OCI-LY7 (cell line): ENCODE measurements at regions not wholly inside any gene's neighbourhood (a gene's known extent, or its start where the extent isn't known, plus 50 kb on each side); places are given as distances from the start of the nearest gene placed in this dataset.

Experiments
- BruUV-seq: library from RNA; stranded (reverse); fragments of 400-500 nt; replicated peaks from 2 replicates; lab custom pipeline; 2021; lab: Mats Ljungman, UMichigan
- CTCF ChIA-PET: fragments of 300-600 bp; sonication (Branson Sonifier 250); formaldehyde crosslinking; loops from one replicate; lab custom pipeline; 2022; ENCODE audit warnings: antibody characterized with exemption; ENCODE audit not compliant: unreplicated experiment; lab: Charles Lee
- POLR2A ChIA-PET: fragments of 300-600 bp; sonication (Branson Sonifier 250); formaldehyde crosslinking; loops from one replicate; lab custom pipeline; 2022; ENCODE audit warnings: antibody characterized with exemption; lab: Charles Lee
- DNase-seq: peaks from one replicate; pipeline ENCODE4 v3.0.0-alpha.2; 2015; ENCODE audit warnings: low spot score
- H2AFZ ChIP-seq: fragments of 200-600 bp; sonication (generic), shearing (Covaris generic); 2 replicates; pipeline ENCODE4 v1.6.1; 2014; ENCODE audit warnings: mild to moderate bottlenecking, antibody characterized with exemption, low read length, moderate library complexity
- H3K27ac ChIP-seq: fragments of 200-600 bp; sonication (generic); 2 replicates; pipeline ENCODE4 v1.5.1; 2014; ENCODE audit warnings: mixed run types, low read depth, mild to moderate bottlenecking, moderate library complexity, low read length, inconsistent platforms; ENCODE audit not compliant: poor library complexity, severe bottlenecking
- H3K36me3 ChIP-seq: fragments of 200-600 bp; sonication (generic); 2 replicates; pipeline ENCODE4 v1.6.1; 2014; ENCODE audit warnings: mild to moderate bottlenecking, antibody characterized with exemption, low read length, moderate library complexity, mixed read lengths; ENCODE audit not compliant: insufficient read depth
- H3K4me1 ChIP-seq: fragments of 200-600 bp; sonication (generic); 2 replicates; pipeline ENCODE4 v1.5.1; 2014; ENCODE audit warnings: mild to moderate bottlenecking, low read length; ENCODE audit not compliant: insufficient read depth, poor library complexity, severe bottlenecking
- H3K4me2 ChIP-seq: fragments of 200-600 bp; sonication (generic); 2 replicates; pipeline ENCODE4 v1.6.1; 2014; ENCODE audit warnings: mild to moderate bottlenecking, low read length
- H3K4me3 ChIP-seq: fragments of 200-600 bp; sonication (generic); 2 replicates; pipeline ENCODE4 v1.5.1; 2014; ENCODE audit warnings: mild to moderate bottlenecking, low read depth, low read length; ENCODE audit not compliant: poor library complexity, severe bottlenecking
- H3K79me2 ChIP-seq: fragments of 200-600 bp; sonication (generic); 2 replicates; pipeline ENCODE4 v1.6.1; 2016; ENCODE audit warnings: low read depth, mild to moderate bottlenecking, low read length, moderate library complexity, mixed read lengths; ENCODE audit not compliant: insufficient read depth
- H3K9me2 ChIP-seq: fragments of 200-600 bp; sonication (generic); 2 replicates; pipeline ENCODE4 v1.6.1; 2016; ENCODE audit warnings: mild to moderate bottlenecking, low read length, mixed read lengths; ENCODE audit not compliant: insufficient read depth
- H3K9me3 ChIP-seq: fragments of 200-600 bp; sonication (generic); 2 replicates; pipeline ENCODE4 v1.6.1; 2014; ENCODE audit warnings: mild to moderate bottlenecking, mixed run types, low read length, mixed read lengths
- H4K20me1 ChIP-seq: fragments of 200-600 bp; sonication (generic); 2 replicates; pipeline ENCODE4 v1.6.1; 2014; ENCODE audit warnings: mild to moderate bottlenecking, antibody characterized with exemption, low read length, moderate library complexity, mixed read lengths; ENCODE audit not compliant: insufficient read depth
- EZH2phosphoT487 ChIP-seq: fragments of 200-600 bp; sonication (generic); IDR thresholded peaks from 2 replicates; pipeline ENCODE4 v1.6.1; 2018; ENCODE audit warnings: low read depth, borderline replicate concordance, mild to moderate bottlenecking, mixed run types, antibody characterized with exemption, low read length, moderate library complexity, mixed read lengths
- intact Hi-C: fragments of 100-400 bp; cut with micrococcal nuclease; formaldehyde crosslinking; loops from one replicate; pipeline ENCODE4 v1.10.0; 2022; ENCODE audit not compliant: unreplicated experiment
- TF ChIP-seq, protein P1 (sequence below): fragments of 200-600 bp; sonication (generic); conservative IDR thresholded peaks from 2 replicates; pipeline ENCODE4 v1.5.1; 2014; ENCODE audit warnings: mild to moderate bottlenecking, antibody characterized with exemption, low read length, moderate library complexity, mixed read lengths

DNA sequence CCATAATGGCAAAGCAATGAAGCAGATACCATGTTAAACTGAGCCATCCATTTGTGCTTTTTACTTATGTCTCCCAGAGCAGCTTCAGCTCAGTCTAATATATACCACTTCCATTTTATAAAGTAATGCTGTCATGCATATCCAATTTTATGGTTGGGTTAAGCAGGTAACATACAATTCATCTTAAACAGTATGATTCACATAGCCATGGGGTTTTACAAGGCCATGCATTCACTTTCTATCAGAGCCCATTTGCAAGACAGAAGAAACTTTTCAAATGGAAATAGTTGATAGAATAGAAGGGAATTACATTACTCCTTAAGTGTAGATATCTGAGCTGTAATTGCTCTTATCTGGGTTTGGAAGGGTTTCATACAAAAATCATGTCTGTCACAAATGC lies 580.5 kb upstream of the CXADR start:
- H3K4me2 ChIP-seq = no peak overlapping the region
- no peaks in the 10 kb centered on the region for H3K4me1 ChIP-seq
- no peak overlapping the region for H2AFZ ChIP-seq
- DNase-seq = no peak
- H4K20me1 ChIP-seq = no peaks in the 10 kb centered on the region
- H3K4me3 ChIP-seq = no peak overlapping the region
- H3K36me3 ChIP-seq = no peaks in the 10 kb centered on the region
- TF ChIP-seq, protein P1, sequence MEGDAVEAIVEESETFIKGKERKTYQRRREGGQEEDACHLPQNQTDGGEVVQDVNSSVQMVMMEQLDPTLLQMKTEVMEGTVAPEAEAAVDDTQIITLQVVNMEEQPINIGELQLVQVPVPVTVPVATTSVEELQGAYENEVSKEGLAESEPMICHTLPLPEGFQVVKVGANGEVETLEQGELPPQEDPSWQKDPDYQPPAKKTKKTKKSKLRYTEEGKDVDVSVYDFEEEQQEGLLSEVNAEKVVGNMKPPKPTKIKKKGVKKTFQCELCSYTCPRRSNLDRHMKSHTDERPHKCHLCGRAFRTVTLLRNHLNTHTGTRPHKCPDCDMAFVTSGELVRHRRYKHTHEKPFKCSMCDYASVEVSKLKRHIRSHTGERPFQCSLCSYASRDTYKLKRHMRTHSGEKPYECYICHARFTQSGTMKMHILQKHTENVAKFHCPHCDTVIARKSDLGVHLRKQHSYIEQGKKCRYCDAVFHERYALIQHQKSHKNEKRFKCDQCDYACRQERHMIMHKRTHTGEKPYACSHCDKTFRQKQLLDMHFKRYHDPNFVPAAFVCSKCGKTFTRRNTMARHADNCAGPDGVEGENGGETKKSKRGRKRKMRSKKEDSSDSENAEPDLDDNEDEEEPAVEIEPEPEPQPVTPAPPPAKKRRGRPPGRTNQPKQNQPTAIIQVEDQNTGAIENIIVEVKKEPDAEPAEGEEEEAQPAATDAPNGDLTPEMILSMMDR = no peak
- H3K9me3 ChIP-seq = no peaks in the 10 kb centered on the region
- no peaks in the 10 kb centered on the region for H3K79me2 ChIP-seq
- no peak overlapping the region for H3K27ac ChIP-seq
- ChIA-PET POLR2A (interaction anchor here (0.5 to 0.9 kb wide), 4 partner anchors 44 to 778 kb away, joined by 3 to 5 read pairs (median 4); no protein-coding TSS in a partner anchor), CTCF (no interaction called here)
- intact Hi-C loops = no loop called here
- BruUV-seq = no TSS peak
- no peaks in the 10 kb centered on the region for H3K9me2 ChIP-seq

DNA sequence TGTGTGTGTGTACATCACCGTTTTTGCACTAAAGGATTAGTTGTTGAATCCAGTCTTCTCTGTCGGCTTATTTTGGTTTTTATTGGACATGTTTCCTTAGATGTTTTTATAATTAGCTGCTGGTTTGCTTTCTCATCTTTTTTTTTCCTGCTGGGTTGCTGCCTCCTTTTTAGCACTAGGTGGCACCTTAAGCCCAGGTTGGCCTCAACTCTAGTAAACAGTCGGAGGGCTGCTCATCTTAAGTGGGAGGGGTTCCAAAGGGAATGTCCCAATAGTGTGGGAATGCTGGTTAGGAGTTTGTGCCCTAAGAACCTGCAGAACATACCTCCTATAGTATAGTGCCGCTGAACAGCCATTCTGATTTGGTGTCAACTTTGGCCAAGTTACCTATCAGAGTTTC lies 570.1 kb upstream of the CXADR start:
- ChIA-PET CTCF (no interaction called here), POLR2A (no interaction called here)
- Histone ChIP-seq H3K4me3 (no peak overlapping the region), H3K4me2 (no peak overlapping the region), H3K27ac (no peak overlapping the region), H3K4me1 (no peaks in the 10 kb centered on the region), H3K9me3 (no peaks in the 10 kb centered on the region), H4K20me1 (no peaks in the 10 kb centered on the region), H3K79me2 (no peaks in the 10 kb centered on the region), H2AFZ (no peak overlapping the region), H3K36me3 (no peaks in the 10 kb centered on the region), H3K9me2 (no peaks in the 10 kb centered on the region)
- no peak for DNase-seq
- intact Hi-C loops = no loop called here
- TF ChIP-seq, protein P1 = peak; percentile 56; the same call in 1 of the 2 replicates
- no peak for TF ChIP-seq EZH2phosphoT487
- BruUV-seq = no TSS peak

DNA sequence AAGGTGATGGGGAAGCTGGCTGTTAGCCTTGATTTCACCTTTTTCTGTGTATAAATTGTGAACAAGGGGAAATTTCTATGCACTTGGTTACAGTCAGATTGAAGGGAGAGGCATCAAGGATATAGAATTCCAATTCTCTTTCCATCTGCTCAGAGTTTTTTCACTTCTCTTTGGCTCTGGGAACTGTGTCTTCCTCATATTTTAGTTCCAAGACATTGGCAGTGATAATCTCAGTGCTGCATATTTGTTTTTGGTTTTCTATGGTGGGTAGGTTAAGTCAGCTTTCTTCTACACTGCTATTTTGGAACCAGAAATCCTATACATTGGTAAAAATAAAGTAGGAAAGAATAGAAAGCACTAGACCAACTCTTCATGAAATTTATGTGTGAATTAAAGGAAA lies 569.6 kb upstream of the CXADR start:
- H3K79me2 ChIP-seq = no peaks in the 10 kb centered on the region
- H3K4me1 ChIP-seq = no peaks in the 10 kb centered on the region
- no peaks in the 10 kb centered on the region for H3K9me2 ChIP-seq
- intact Hi-C loops = no loop called here
- no TSS peak for BruUV-seq
- H3K36me3 ChIP-seq = no peaks in the 10 kb centered on the region
- H3K4me2 ChIP-seq = no peak overlapping the region
- no peak for TF ChIP-seq EZH2phosphoT487
- TF ChIP-seq, protein P1 = no peak
- no peaks in the 10 kb centered on the region for H3K9me3 ChIP-seq
- DNase-seq = no peak
- no peak overlapping the region for H3K4me3 ChIP-seq
- H2AFZ ChIP-seq = no peak overlapping the region
- no peaks in the 10 kb centered on the region for H4K20me1 ChIP-seq
- ChIA-PET CTCF (no interaction called here), POLR2A (no interaction called here)
- H3K27ac ChIP-seq = no peak overlapping the region
